H1 (cell line): ENCODE measurements at regions not wholly inside any gene's neighbourhood (a gene's known extent, or its start where the extent isn't known, plus 50 kb on each side); places are given as distances from the start of the nearest gene placed in this dataset.

Experiments used
- CTCF ChIA-PET: fragments of 300-600 bp; sonication (Branson Sonifier 250); formaldehyde crosslinking; loops from one replicate; lab custom pipeline; 2021; ENCODE audit not compliant: partially characterized antibody; lab: Charles Lee
- POLR2A ChIA-PET: fragments of 300-600 bp; sonication (Branson Sonifier 250); formaldehyde crosslinking; loops from one replicate; lab custom pipeline; 2021; ENCODE audit warnings: inconsistent platforms; ENCODE audit not compliant: partially characterized antibody; lab: Charles Lee
- DNase-seq, 2 experiments: peaks; one replicate each; pipeline versions ENCODE4 v3.0.0 to v3.0.0-alpha.2; 2010 to 2022; ENCODE audit warnings: low spot score in 2 of 2, low read depth in 1 of 2, mixed read lengths in 1 of 2
- FAIRE-seq: peaks from 2 replicates; lab custom pipeline; 2011; peaks lifted over from hg19 to GRCh38; lab: Jason Lieb, UNC
- H2AFZ ChIP-seq: 2 replicates; pipeline ENCODE4 v1.8.1; 2012; ENCODE audit warnings: low read length, inconsistent platforms
- H2AK5ac ChIP-seq: 2 replicates; pipeline ENCODE4 v1.6.1; 2013; ENCODE audit warnings: low read depth, low read length
- H2BK120ac ChIP-seq: replicated peaks from 2 replicates; pipeline ENCODE3; 2013; ENCODE audit warnings: low read depth, low read length, inconsistent platforms
- H2BK12ac ChIP-seq: 2 replicates; pipeline ENCODE4 v1.6.1; 2013; ENCODE audit warnings: low read depth, low read length
- H2BK15ac ChIP-seq: 2 replicates; pipeline ENCODE4 v1.6.1; 2013; ENCODE audit warnings: low read length
- H2BK20ac ChIP-seq: 2 replicates; pipeline ENCODE4 v1.6.1; 2013; ENCODE audit warnings: low read length
- H2BK5ac ChIP-seq: 2 replicates; pipeline ENCODE4 v1.6.1; 2013; ENCODE audit warnings: low read depth, low read length
- H3K14ac ChIP-seq: 2 replicates; pipeline ENCODE4 v1.6.1; 2013; ENCODE audit warnings: inconsistent platforms; ENCODE audit not compliant: insufficient read length
- H3K18ac ChIP-seq: 2 replicates; pipeline ENCODE4 v1.6.1; 2013; ENCODE audit warnings: low read length; ENCODE audit errors: extremely low read depth
- H3K23ac ChIP-seq: 2 replicates; pipeline ENCODE4 v1.6.1; 2013; ENCODE audit warnings: inconsistent platforms; ENCODE audit not compliant: insufficient read length
- H3K23me2 ChIP-seq: 2 replicates; pipeline ENCODE4 v1.6.1; 2013; ENCODE audit warnings: low read depth, low read length
- H3K27ac ChIP-seq: 2 replicates; pipeline ENCODE4 v1.6.1; 2011; ENCODE audit warnings: low read depth, low read length, inconsistent platforms
- H3K27me3 ChIP-seq, 4 experiments: replicated peaks in 1 of 4; 1 replicate in 1 of 4; 2 replicates in 3 of 4; pipeline versions ENCODE4 v1.6.1 to v1.8.1; 2011 to 2013; ENCODE audit warnings: low read length in 3 of 4, mild to moderate bottlenecking in 3 of 4, inconsistent platforms in 2 of 4, mixed read lengths in 2 of 4, moderate library complexity in 1 of 4; ENCODE audit not compliant: control insufficient read depth in 3 of 4, insufficient read depth in 3 of 4; ENCODE audit errors: extremely low read depth in 1 of 4
- H3K36me3 ChIP-seq, 4 experiments: 2 replicates each; pipeline versions ENCODE4 v1.6.1 to v1.8.1; 2011 to 2013; ENCODE audit warnings: mild to moderate bottlenecking in 4 of 4, low read length in 3 of 4, moderate library complexity in 2 of 4, control low read depth in 1 of 4, inconsistent platforms in 1 of 4; ENCODE audit not compliant: insufficient read depth in 4 of 4, control insufficient read depth in 2 of 4
- H3K4ac ChIP-seq: replicated peaks from 2 replicates; pipeline ENCODE3; 2013; ENCODE audit warnings: low read length, low read depth, mixed read lengths, inconsistent platforms; ENCODE audit not compliant: insufficient read length
- H3K4me1 ChIP-seq, 4 experiments: replicated peaks in 1 of 4; 1 replicate in 1 of 4; 2 replicates in 3 of 4; pipeline versions ENCODE4 v1.6.1 to v1.8.1; 2011 to 2013; ENCODE audit warnings: low read length in 3 of 4, inconsistent platforms in 2 of 4, mixed read lengths in 1 of 4; ENCODE audit not compliant: insufficient read depth in 4 of 4, control insufficient read depth in 3 of 4
- H3K4me2 ChIP-seq, 2 experiments: 2 replicates each; pipeline versions ENCODE4 v1.6.1 to v1.8.1; 2011 to 2013; ENCODE audit warnings: low read depth in 2 of 2, low read length in 2 of 2, control low read depth in 1 of 2, inconsistent platforms in 1 of 2, mild to moderate bottlenecking in 1 of 2; ENCODE audit not compliant: insufficient read depth in 1 of 2
- H3K4me3 ChIP-seq, 4 experiments: fragments of 200-600, 300-600 bp in 1 of 4; sonication (generic), shearing (Covaris generic), sonication (Bioruptor Twin) in 1 of 4; 2 replicates each; pipeline versions ENCODE4 v1.5.1 to v1.8.1; 2011 to 2016; ENCODE audit warnings: low read length in 4 of 4, low read depth in 3 of 4, control low read depth in 2 of 4, inconsistent platforms in 2 of 4, mild to moderate bottlenecking in 2 of 4, mixed read lengths in 1 of 4, moderate library complexity in 1 of 4; ENCODE audit not compliant: insufficient read depth in 2 of 4; ENCODE audit errors: extremely low read depth in 1 of 4
- H3K56ac ChIP-seq: replicated peaks from 2 replicates; pipeline ENCODE3; 2013; ENCODE audit warnings: low read depth, mild to moderate bottlenecking, mixed read lengths, low read length, inconsistent platforms; ENCODE audit not compliant: insufficient read length
- H3K79me1 ChIP-seq: 2 replicates; pipeline ENCODE4 v1.6.1; 2013; ENCODE audit warnings: low read depth, low read length, control low read depth
- H3K79me2 ChIP-seq, 2 experiments: 2 replicates each; pipeline versions ENCODE4 v1.6.1 to v1.8.1; 2012 to 2013; ENCODE audit warnings: low read length in 2 of 2, mild to moderate bottlenecking in 2 of 2, inconsistent platforms in 1 of 2; ENCODE audit not compliant: insufficient read depth in 2 of 2, control insufficient read depth in 1 of 2
- H3K9ac ChIP-seq, 4 experiments: replicated peaks in 1 of 4; 1 replicate in 1 of 4; 2 replicates in 3 of 4; pipeline versions ENCODE4 v1.6.1 to v1.8.1; 2011 to 2013; ENCODE audit warnings: low read depth in 3 of 4, low read length in 3 of 4, control low read depth in 2 of 4, mild to moderate bottlenecking in 2 of 4, moderate library complexity in 2 of 4, inconsistent platforms in 1 of 4; ENCODE audit errors: extremely low read depth in 1 of 4
- H3K9me3 ChIP-seq, 2 experiments: 2 replicates each; pipeline versions ENCODE4 v1.6.1 to v1.8.1; 2012 to 2013; ENCODE audit warnings: mild to moderate bottlenecking in 2 of 2, moderate library complexity in 2 of 2, control low read depth in 1 of 2, inconsistent platforms in 1 of 2, low read depth in 1 of 2, low read length in 1 of 2, mixed read lengths in 1 of 2; ENCODE audit not compliant: insufficient read depth in 2 of 2
- H4K20me1 ChIP-seq, 2 experiments: replicated peaks in 1 of 2; 2 replicates each; pipeline versions ENCODE3 to v1.8.1; 2011 to 2013; ENCODE audit warnings: inconsistent platforms in 2 of 2, low read length in 2 of 2, mild to moderate bottlenecking in 1 of 2; ENCODE audit not compliant: insufficient read depth in 2 of 2, control insufficient read depth in 1 of 2
- H4K5ac ChIP-seq: 2 replicates; pipeline ENCODE4 v1.6.1; 2013; ENCODE audit warnings: low read length, low read depth, mixed read lengths, inconsistent platforms; ENCODE audit not compliant: insufficient read length
- H4K8ac ChIP-seq: 2 replicates; pipeline ENCODE4 v1.8.0; 2013; ENCODE audit warnings: mild to moderate bottlenecking, moderate library complexity, low read length, inconsistent platforms; ENCODE audit not compliant: insufficient read depth; ENCODE audit errors: extremely low read depth
- H4K91ac ChIP-seq: replicated peaks from 2 replicates; pipeline ENCODE3; 2013; ENCODE audit warnings: low read length, mixed read lengths, inconsistent platforms; ENCODE audit not compliant: insufficient read length
- GABPA ChIP-seq: IDR thresholded peaks from 2 replicates; pipeline ENCODE4 v1.6.1; 2011; ENCODE audit warnings: mild to moderate bottlenecking, low read length, moderate library complexity, borderline replicate concordance; ENCODE audit not compliant: insufficient read depth
- MAFK ChIP-seq: IDR thresholded peaks from 2 replicates; pipeline ENCODE4 v1.6.1; 2012; ENCODE audit warnings: low read depth, mild to moderate bottlenecking, improper control_type of control experiment, low read length
- PHF8 ChIP-seq: fragments of 200-600 bp; sonication (generic); conservative IDR thresholded peaks from 2 replicates; pipeline ENCODE4 v1.7.1; 2012; ENCODE audit warnings: low read depth, mild to moderate bottlenecking, inconsistent platforms, low read length, moderate library complexity
- RXRA ChIP-seq: IDR thresholded peaks from 2 replicates; pipeline ENCODE4 v1.6.1; 2011; ENCODE audit warnings: low read depth, mild to moderate bottlenecking, low read length, moderate library complexity; ENCODE audit not compliant: insufficient read depth
- SIN3A ChIP-seq, 2 experiments: IDR thresholded peaks in 1 of 2; conservative IDR thresholded peaks in 1 of 2; 2 replicates each; pipeline ENCODE4 v1.6.1; 2011 to 2012; ENCODE audit warnings: low read length in 2 of 2, improper control_type of control experiment in 1 of 2, low read depth in 1 of 2, mild to moderate bottlenecking in 1 of 2
- WGBS, 2 experiments: shearing (Covaris generic) in 1 of 2; methylation state at CpG; one replicate each; pipeline versions ENCODE4 v1.1.6 to v1.1.7; 2013 to 2015; ENCODE audit warnings: low lambda C conversion rate in 2 of 2, mixed read lengths in 2 of 2, inconsistent platforms in 1 of 2, low coverage in 1 of 2, missing lambda C conversion rate in 1 of 2; ENCODE audit not compliant: insufficient replicate concordance in 2 of 2, insufficient coverage in 1 of 2, insufficient read length in 1 of 2; ENCODE audit errors: extremely low coverage in 1 of 2, missing lambda C conversion rate in 1 of 2; 5-methylcytosine and 5-hydroxymethylcytosine counted together
- TF ChIP-seq, protein P1 (sequence below): IDR thresholded peaks from 2 replicates; pipeline ENCODE4 v1.6.1; 2011; ENCODE audit warnings: low read depth, mild to moderate bottlenecking, low read length; ENCODE audit not compliant: insufficient read depth

DNA sequence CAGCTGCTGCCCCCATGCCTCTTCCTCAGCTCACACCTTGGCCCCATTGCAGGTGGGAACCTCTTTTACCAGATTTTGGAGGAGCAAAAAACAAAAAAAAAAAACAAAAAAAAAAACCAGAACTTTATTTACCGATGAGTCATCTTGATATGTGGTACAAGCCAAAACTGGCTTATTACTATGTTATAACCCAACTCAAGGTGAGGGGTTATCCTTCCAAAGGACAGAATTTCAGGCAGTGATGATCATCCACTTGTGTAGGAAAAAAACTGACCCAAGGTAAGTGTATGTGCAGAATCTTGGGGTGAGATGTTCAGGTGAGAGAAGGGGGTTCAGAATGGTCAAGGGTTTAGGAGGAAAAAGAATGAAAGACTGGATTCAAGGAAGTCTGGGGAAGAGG lies 142.6 kb upstream of the FST start:
- H3K14ac ChIP-seq, result no peak overlapping the region
- 67% methylated on average over 1 of the region's 1 CpG; no CpG with 5 or more reads in 1 of the 2 experiments for WGBS, 2 experiments
- DNase-seq (no peak), FAIRE-seq (no peak)
- no peak overlapping the region for H4K8ac ChIP-seq
- TF ChIP-seq RXRA, result no peak
- no peak for TF ChIP-seq MAFK
- TF ChIP-seq, protein P1, sequence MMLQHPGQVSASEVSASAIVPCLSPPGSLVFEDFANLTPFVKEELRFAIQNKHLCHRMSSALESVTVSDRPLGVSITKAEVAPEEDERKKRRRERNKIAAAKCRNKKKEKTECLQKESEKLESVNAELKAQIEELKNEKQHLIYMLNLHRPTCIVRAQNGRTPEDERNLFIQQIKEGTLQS, result no peak
- no peak for TF ChIP-seq SIN3A (conservative IDR thresholded peaks at IDR 0.05 in 1 of 2, IDR thresholded peaks at IDR 0.05 in 1 of 2; ENCODE audit: low read depth in 1 of 2, low read length in 2 of 2)
- TF ChIP-seq PHF8, result no peak
- no peak for TF ChIP-seq GABPA
- H4K91ac ChIP-seq, result no peak overlapping the region
- H3K9me3 ChIP-seq, result no peaks in the 10 kb centered on the region
- H3K4ac ChIP-seq, result no peak overlapping the region
- no peak overlapping the region for H3K27ac ChIP-seq
- H3K4me1 ChIP-seq, result no peaks in the 10 kb centered on the region
- ChIA-PET POLR2A (no interaction called here), CTCF (interaction anchor here (1.4 kb wide), 1 partner anchor 12 kb away, joined by 3 read pairs; no protein-coding TSS in a partner anchor)
- no peak overlapping the region for H2BK20ac ChIP-seq
- no peaks in the 10 kb centered on the region for H4K20me1 ChIP-seq
- no peak overlapping the region for H2AFZ ChIP-seq
- no peak overlapping the region for H2BK15ac ChIP-seq
- H3K79me2 ChIP-seq, result no peaks in the 10 kb centered on the region
- no peak overlapping the region for H3K56ac ChIP-seq
- H3K36me3 ChIP-seq, result no peaks in the 10 kb centered on the region
- no peak overlapping the region for H2BK5ac ChIP-seq
- no peak overlapping the region for H2AK5ac ChIP-seq
- H2BK120ac ChIP-seq, result no peak overlapping the region
- no peak overlapping the region for H3K9ac ChIP-seq
- H3K4me3 ChIP-seq, result no peak overlapping the region
- no peak overlapping the region for H3K4me2 ChIP-seq
- H3K18ac ChIP-seq, result no peak overlapping the region
- no peaks in the 10 kb centered on the region for H3K79me1 ChIP-seq
- no peak overlapping the region for H2BK12ac ChIP-seq
- no peak overlapping the region for H3K23ac ChIP-seq
- H3K23me2 ChIP-seq, result no peaks in the 10 kb centered on the region
- H3K27me3 ChIP-seq, result no peaks in the 10 kb centered on the region
- H4K5ac ChIP-seq, result no peak overlapping the region
